SK-N-SH (cell line): ENCODE measurements at regions not wholly inside any gene's neighbourhood (a gene's known extent, or its start where the extent isn't known, plus 50 kb on each side); places are given as distances from the start of the nearest gene placed in this dataset.

Source experiments
- CTCF ChIA-PET: fragments of 300-600, 350-600 bp; formaldehyde crosslinking; extraction: SDS; loops from one replicate; lab custom pipeline; 2021; lab: Yijun Ruan, JAX
- POLR2A ChIA-PET: fragments of 350-600 bp; sonication (Branson Sonifier 250); formaldehyde crosslinking; extraction: SDS; loops from one replicate; lab custom pipeline; 2020; ENCODE audit warnings: antibody characterized with exemption, inconsistent platforms; lab: Yijun Ruan, JAX
- DNase-seq: peaks from one replicate; pipeline ENCODE4 v3.0.0; 2012
- H2AFZ ChIP-seq: fragments of 200-600 bp; sonication (generic); 2 replicates; pipeline ENCODE4 v1.8.1; 2016; ENCODE audit warnings: antibody characterized with exemption, mild to moderate bottlenecking, low read depth
- H3F3A ChIP-seq: fragments of 200-600 bp; sonication (generic); replicated peaks from 2 replicates; pipeline ENCODE3; 2016; ENCODE audit warnings: antibody characterized with exemption, mild to moderate bottlenecking; ENCODE audit not compliant: insufficient read depth
- H3K27ac ChIP-seq, 2 experiments: fragments of 200-500 bp in 1 of 2; fragments of 200-600 bp in 1 of 2; sonication (Bioruptor generic) in 1 of 2; sonication (generic), shearing (Covaris generic) in 1 of 2; 2 replicates each; pipeline versions ENCODE4 v1.5.1 to v1.6.1; 2014 to 2016; ENCODE audit warnings: low read depth in 2 of 2, inconsistent platforms in 1 of 2, low read length in 1 of 2, mild to moderate bottlenecking in 1 of 2, mixed read lengths in 1 of 2
- H3K27me3 ChIP-seq: fragments of 200-600 bp; sonication (generic), shearing (Covaris generic); 2 replicates; pipeline ENCODE4 v1.6.1; 2016; ENCODE audit warnings: mixed run types; ENCODE audit not compliant: insufficient read depth
- H3K36me3 ChIP-seq, 2 experiments: fragments of 200-500 bp in 1 of 2; fragments of 200-600 bp in 1 of 2; sonication (Bioruptor generic) in 1 of 2; sonication (generic) in 1 of 2; replicated peaks in 1 of 2; 2 replicates each; pipeline versions ENCODE3 to v1.5.1; 2014 to 2016; ENCODE audit warnings: low read length in 1 of 2, mild to moderate bottlenecking in 1 of 2; ENCODE audit not compliant: insufficient read depth in 2 of 2, control insufficient read depth in 1 of 2
- H3K4me1 ChIP-seq, 2 experiments: fragments of 200-500 bp in 1 of 2; fragments of 200-600 bp in 1 of 2; sonication (Bioruptor generic) in 1 of 2; sonication (generic), shearing (Covaris generic) in 1 of 2; 2 replicates each; pipeline versions ENCODE4 v1.5.1 to v1.6.1; 2014 to 2016; ENCODE audit warnings: low read depth in 1 of 2, low read length in 1 of 2, mixed run types in 1 of 2; ENCODE audit not compliant: insufficient read depth in 2 of 2, control insufficient read depth in 1 of 2
- H3K4me2 ChIP-seq: fragments of 200-600 bp; sonication (generic), shearing (Covaris generic); 2 replicates; pipeline ENCODE4 v1.6.1; 2017; ENCODE audit warnings: mixed run types
- H3K4me3 ChIP-seq, 2 experiments: fragments of 200-500 bp in 1 of 2; fragments of 200-600 bp in 1 of 2; sonication (Bioruptor generic) in 1 of 2; sonication (generic), shearing (Covaris generic) in 1 of 2; 2 replicates each; pipeline versions ENCODE4 v1.5.1 to v1.8.1; 2014 to 2016; ENCODE audit warnings: low read depth in 2 of 2, inconsistent platforms in 1 of 2, low read length in 1 of 2, mild to moderate bottlenecking in 1 of 2, mixed read lengths in 1 of 2, moderate library complexity in 1 of 2
- H3K79me2 ChIP-seq: fragments of 200-600 bp; sonication (generic); 2 replicates; pipeline ENCODE4 v1.8.1; 2017; ENCODE audit warnings: mild to moderate bottlenecking; ENCODE audit not compliant: insufficient read depth
- H3K9ac ChIP-seq: fragments of 200-600 bp; sonication (generic); 2 replicates; pipeline ENCODE4 v1.6.1; 2017; ENCODE audit warnings: mixed run types
- H3K9me2 ChIP-seq: fragments of 200-600 bp; sonication (generic); 2 replicates; pipeline ENCODE4 v1.6.1; 2017; ENCODE audit warnings: mixed run types
- H3K9me3 ChIP-seq: fragments of 200-600 bp; sonication (generic); 2 replicates; pipeline ENCODE4 v1.6.1; 2017; ENCODE audit warnings: mixed run types, mild to moderate bottlenecking, moderate library complexity
- H4K20me1 ChIP-seq: fragments of 200-600 bp; sonication (generic); 2 replicates; pipeline ENCODE4 v1.6.1; 2017; ENCODE audit warnings: mild to moderate bottlenecking, mixed run types; ENCODE audit not compliant: insufficient read depth
- CHD2 ChIP-seq: fragments of 150-350 bp; IDR thresholded peaks from 2 replicates; pipeline ENCODE4 v1.6.1; 2018; ENCODE audit warnings: low read length; ENCODE audit not compliant: partially characterized antibody
- EP300 ChIP-seq, 2 experiments: IDR thresholded peaks; 2 replicates each; pipeline versions ENCODE4 v1.4.0 to v1.6.1; 2012; ENCODE audit warnings: borderline replicate concordance in 1 of 2, low read depth in 1 of 2, low read length in 1 of 2
- GABPA ChIP-seq: IDR thresholded peaks from 2 replicates; pipeline ENCODE4 v1.4.0; 2012; ENCODE audit warnings: low read depth, mild to moderate bottlenecking
- GATA2 ChIP-seq: sonication (generic); formaldehyde crosslinking; IDR thresholded peaks from 2 replicates; pipeline ENCODE4 v1.5.0; 2020; ENCODE audit warnings: mild to moderate bottlenecking, missing genetic modification reagents
- IRF3 ChIP-seq: fragments of 150-350 bp; IDR thresholded peaks from 2 replicates; pipeline ENCODE4 v1.6.1; 2016; ENCODE audit warnings: mild to moderate bottlenecking, low read depth, low read length
- JUND ChIP-seq: IDR thresholded peaks from 2 replicates; pipeline ENCODE4 v1.4.0; 2012
- NFIC ChIP-seq: IDR thresholded peaks from 2 replicates; pipeline ENCODE4 v1.4.0; 2012; ENCODE audit warnings: borderline replicate concordance
- NRF1 ChIP-seq: IDR thresholded peaks from 2 replicates; pipeline ENCODE4 v1.6.1; 2012; ENCODE audit warnings: low read depth, mild to moderate bottlenecking, low read length
- POLR2AphosphoS5 ChIP-seq: IDR thresholded peaks from 2 replicates; pipeline ENCODE4 v1.6.1; 2012; ENCODE audit warnings: low read depth, low read length
- RAD21 ChIP-seq: IDR thresholded peaks from 2 replicates; pipeline ENCODE4 v1.6.1; 2012; ENCODE audit warnings: mild to moderate bottlenecking, low read length
- RFX5 ChIP-seq: IDR thresholded peaks from 2 replicates; pipeline ENCODE4 v1.6.1; 2012; ENCODE audit warnings: mild to moderate bottlenecking, improper control_type of control experiment, low read length
- RXRA ChIP-seq: IDR thresholded peaks from 2 replicates; pipeline ENCODE4 v1.4.0; 2012; ENCODE audit warnings: low read depth, mild to moderate bottlenecking, borderline replicate concordance
- TEAD4 ChIP-seq: IDR thresholded peaks from 2 replicates; pipeline ENCODE4 v1.4.0; 2012; ENCODE audit warnings: mild to moderate bottlenecking, borderline replicate concordance; ENCODE audit not compliant: insufficient read depth
- WGBS: methylation state at CpG from one replicate; pipeline ENCODE4 v1.1.6; 2017; ENCODE audit warnings: low lambda C conversion rate; 5-methylcytosine and 5-hydroxymethylcytosine counted together
- TF ChIP-seq, protein P1 (sequence below): IDR thresholded peaks from 2 replicates; pipeline ENCODE4 v1.4.0; 2012; ENCODE audit warnings: low read depth, borderline replicate concordance
- TF ChIP-seq, protein P2 (sequence below): IDR thresholded peaks from 2 replicates; pipeline ENCODE4; 2012

GRCh38 chr18:46364048-46364447, 259.9 kb downstream of the HAUS1 start:
- H3K27me3 ChIP-seq: no peaks in the 10 kb centered on the region
- no peaks in the 10 kb centered on the region for H4K20me1 ChIP-seq
- H3K4me1 ChIP-seq: peaks cover 0 to 11% of the 10 kb centered on the region in 2 experiments; a peak in 1 of 4 replicates
- H3K9me3 ChIP-seq: no peaks in the 10 kb centered on the region
- POLR2A ChIA-PET: no interaction called here
- no peak overlapping the region for H3K9ac ChIP-seq
- TF ChIP-seq NFIC: no peak
- TF ChIP-seq RAD21: no peak
- TF ChIP-seq, protein P1, sequence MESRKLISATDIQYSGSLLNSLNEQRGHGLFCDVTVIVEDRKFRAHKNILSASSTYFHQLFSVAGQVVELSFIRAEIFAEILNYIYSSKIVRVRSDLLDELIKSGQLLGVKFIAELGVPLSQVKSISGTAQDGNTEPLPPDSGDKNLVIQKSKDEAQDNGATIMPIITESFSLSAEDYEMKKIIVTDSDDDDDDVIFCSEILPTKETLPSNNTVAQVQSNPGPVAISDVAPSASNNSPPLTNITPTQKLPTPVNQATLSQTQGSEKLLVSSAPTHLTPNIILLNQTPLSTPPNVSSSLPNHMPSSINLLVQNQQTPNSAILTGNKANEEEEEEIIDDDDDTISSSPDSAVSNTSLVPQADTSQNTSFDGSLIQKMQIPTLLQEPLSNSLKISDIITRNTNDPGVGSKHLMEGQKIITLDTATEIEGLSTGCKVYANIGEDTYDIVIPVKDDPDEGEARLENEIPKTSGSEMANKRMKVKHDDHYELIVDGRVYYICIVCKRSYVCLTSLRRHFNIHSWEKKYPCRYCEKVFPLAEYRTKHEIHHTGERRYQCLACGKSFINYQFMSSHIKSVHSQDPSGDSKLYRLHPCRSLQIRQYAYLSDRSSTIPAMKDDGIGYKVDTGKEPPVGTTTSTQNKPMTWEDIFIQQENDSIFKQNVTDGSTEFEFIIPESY: no peak
- TF ChIP-seq IRF3: no peak
- no peak for TF ChIP-seq EP300 (IDR thresholded peaks at IDR 0.05; ENCODE audit: borderline replicate concordance in 1 of 2, low read depth in 1 of 2, low read length in 1 of 2)
- TF ChIP-seq NRF1: no peak
- TF ChIP-seq, protein P2, sequence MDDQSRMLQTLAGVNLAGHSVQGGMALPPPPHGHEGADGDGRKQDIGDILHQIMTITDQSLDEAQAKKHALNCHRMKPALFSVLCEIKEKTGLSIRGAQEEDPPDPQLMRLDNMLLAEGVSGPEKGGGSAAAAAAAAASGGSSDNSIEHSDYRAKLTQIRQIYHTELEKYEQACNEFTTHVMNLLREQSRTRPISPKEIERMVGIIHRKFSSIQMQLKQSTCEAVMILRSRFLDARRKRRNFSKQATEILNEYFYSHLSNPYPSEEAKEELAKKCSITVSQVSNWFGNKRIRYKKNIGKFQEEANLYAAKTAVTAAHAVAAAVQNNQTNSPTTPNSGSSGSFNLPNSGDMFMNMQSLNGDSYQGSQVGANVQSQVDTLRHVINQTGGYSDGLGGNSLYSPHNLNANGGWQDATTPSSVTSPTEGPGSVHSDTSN: no peak
- no peak for TF ChIP-seq GABPA
- TF ChIP-seq TEAD4: no peak
- TF ChIP-seq RFX5: no peak
- TF ChIP-seq POLR2AphosphoS5: no peak
- no peak for TF ChIP-seq GATA2
- no peak for TF ChIP-seq JUND
- no peak for TF ChIP-seq CHD2
- H3F3A ChIP-seq: no peaks in the 10 kb centered on the region
- no peak overlapping the region for H2AFZ ChIP-seq
- no peak for DNase-seq
- WGBS: 85% methylated on average over 5 of the region's 5 CpGs
- H3K9me2 ChIP-seq: no peaks in the 10 kb centered on the region
- H3K27ac ChIP-seq: no peak overlapping the region
- no peak overlapping the region for H3K4me3 ChIP-seq
- H3K36me3 ChIP-seq: no peaks in the 10 kb centered on the region
- H3K79me2 ChIP-seq: no peaks in the 10 kb centered on the region
- CTCF ChIA-PET: interaction anchor here (0.9 kb wide), 1 partner anchor 13 kb away, joined by 3 read pairs; no protein-coding TSS in a partner anchor
- H3K4me2 ChIP-seq: no peak overlapping the region

- Histone ChIP-seq H3K4me1 (peaks cover 0 to 6% of the 10 kb centered on the region in 2 experiments; a peak in 1 of 4 replicates), H3K27me3 (no peaks in the 10 kb centered on the region), H3K9me2 (no peaks in the 10 kb centered on the region), H3K79me2 (no peaks in the 10 kb centered on the region), H3K4me2 (no peak overlapping the region), H3K4me3 (no peak overlapping the region), H4K20me1 (no peaks in the 10 kb centered on the region), H3F3A (no peaks in the 10 kb centered on the region), H3K9me3 (no peaks in the 10 kb centered on the region), H3K9ac (no peak overlapping the region), H3K36me3 (no peaks in the 10 kb centered on the region), H2AFZ (no peak overlapping the region), H3K27ac (no peak overlapping the region)
- CTCF ChIA-PET: interaction anchor here (1.4 kb wide), 1 partner anchor 9 kb away, joined by 4 read pairs; no protein-coding TSS in a partner anchor
- DNase-seq: no peak
- POLR2A ChIA-PET: no interaction called here
- WGBS: 77% methylated on average over 4 of the region's 4 CpGs
- TF ChIP-seq RXRA (no peak), JUND (no peak), CHD2 (no peak)
Measured at GRCh38 chr18:46366201-46366600, 262.0 kb downstream of the HAUS1 start.
